ENCODE measurements at regions not wholly inside any gene's neighbourhood (a gene's known extent, or its start where the extent isn't known, plus 50 kb on each side); places are given as distances from the start of the nearest gene placed in this dataset.

DNA sequence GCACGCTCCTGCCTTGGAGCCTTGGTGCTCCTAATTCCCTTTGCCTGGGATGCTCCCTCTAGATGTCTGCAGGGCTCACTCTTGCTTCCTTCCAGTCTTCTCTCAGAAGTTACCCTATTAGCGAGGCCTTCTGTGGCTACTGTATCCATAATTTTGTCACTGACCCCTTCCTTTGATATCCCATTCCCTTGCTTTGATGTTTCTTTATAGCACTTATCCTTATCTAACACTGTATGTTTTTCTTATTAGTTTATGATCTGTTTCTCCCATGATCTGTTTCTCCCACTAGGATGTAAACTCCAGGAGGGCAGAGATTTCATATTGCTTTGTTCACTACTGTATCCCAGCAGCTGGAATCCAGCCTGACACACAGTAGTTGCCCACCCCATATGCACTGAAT lies 263.4 kb downstream of the FOXD2 start:
- TF ChIP-seq ZFX (IDR thresholded peaks at IDR 0.05): no peak
- TF ChIP-seq, protein P1, sequence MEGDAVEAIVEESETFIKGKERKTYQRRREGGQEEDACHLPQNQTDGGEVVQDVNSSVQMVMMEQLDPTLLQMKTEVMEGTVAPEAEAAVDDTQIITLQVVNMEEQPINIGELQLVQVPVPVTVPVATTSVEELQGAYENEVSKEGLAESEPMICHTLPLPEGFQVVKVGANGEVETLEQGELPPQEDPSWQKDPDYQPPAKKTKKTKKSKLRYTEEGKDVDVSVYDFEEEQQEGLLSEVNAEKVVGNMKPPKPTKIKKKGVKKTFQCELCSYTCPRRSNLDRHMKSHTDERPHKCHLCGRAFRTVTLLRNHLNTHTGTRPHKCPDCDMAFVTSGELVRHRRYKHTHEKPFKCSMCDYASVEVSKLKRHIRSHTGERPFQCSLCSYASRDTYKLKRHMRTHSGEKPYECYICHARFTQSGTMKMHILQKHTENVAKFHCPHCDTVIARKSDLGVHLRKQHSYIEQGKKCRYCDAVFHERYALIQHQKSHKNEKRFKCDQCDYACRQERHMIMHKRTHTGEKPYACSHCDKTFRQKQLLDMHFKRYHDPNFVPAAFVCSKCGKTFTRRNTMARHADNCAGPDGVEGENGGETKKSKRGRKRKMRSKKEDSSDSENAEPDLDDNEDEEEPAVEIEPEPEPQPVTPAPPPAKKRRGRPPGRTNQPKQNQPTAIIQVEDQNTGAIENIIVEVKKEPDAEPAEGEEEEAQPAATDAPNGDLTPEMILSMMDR (conservative IDR thresholded peaks at IDR 0.05): no peak

DNA sequence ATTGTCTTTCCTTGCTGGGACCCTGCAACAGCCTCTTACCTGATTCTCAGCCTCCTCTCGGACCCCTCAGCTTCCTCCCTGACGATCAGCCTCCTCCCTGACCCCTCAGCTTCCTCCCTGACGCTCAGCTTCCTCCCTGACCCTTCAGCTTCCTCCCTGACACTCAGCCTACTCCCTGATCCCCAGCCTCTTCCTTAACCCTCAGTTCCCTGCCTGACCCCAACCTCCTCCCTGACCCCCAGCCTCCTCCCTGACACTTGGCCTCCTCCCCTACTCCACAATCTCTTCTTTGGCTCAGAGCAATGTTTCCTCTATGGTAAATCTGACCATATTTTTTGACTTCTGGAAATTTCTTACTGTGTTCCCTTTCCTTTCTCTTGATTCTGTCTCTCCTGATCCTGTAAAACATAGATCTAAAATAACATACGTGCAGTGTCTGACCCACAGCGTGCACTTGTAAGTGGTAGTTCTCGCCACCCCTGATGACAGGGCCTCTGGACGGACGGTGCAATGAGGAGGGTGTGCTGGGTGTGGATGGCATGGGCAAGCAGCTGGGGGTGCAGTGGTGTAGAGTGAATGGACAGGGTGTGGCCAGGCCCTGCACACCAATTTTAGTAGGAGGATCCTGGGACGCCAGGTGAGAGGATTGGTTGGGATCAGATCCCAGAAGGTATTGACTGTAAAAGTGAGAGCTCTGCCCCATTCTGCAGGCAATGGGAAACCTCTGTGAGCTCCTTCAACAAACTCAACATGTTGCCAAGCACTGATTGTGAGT lies 264.1 kb downstream of the FOXD2 start:
- no peak overlapping the region for H3K27ac ChIP-seq
- TF ChIP-seq, protein P1 (conservative IDR thresholded peaks at IDR 0.05): no peak

More for the DNA sequence above, 263.4 kb downstream of the FOXD2 start:
- H3K27ac ChIP-seq: no peak overlapping the region

DNA sequence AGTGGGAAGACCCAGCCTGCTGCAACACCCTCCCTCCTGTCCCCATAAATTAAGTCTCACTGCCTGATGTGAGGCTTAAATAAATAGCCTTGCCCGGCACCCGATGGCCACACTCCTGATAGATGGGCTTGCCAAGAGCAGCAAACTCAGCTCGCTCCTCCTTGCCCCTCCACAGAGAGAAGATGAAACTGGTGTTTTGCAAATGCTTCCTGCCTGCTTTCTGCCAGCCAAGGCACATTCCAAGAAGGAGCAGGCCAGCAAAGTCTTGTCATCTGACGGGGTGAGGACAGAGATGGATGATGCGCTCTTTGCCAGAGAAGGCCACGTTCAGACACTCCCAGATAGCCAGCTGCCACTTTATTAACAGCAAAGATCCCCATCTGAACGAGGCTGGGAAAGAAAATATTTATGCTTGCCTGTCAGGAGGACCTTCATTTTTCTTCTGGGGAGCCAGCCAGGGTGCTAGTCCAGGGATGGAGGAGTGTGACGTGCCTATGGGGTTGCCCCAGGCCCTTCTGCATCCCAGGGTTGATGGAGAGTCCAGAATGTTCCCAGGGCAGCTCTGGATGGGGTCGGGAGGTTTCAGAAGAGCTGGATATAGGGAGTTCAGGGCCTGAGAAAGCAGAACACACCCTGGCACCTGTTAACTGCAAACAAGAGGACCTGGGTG lies 265.4 kb downstream of the FOXD2 start:
- no peak for TF ChIP-seq ZFX (IDR thresholded peaks at IDR 0.05)
- TF ChIP-seq, protein P1 (conservative IDR thresholded peaks at IDR 0.05): no peak
- no peak overlapping the region for H3K27ac ChIP-seq

DNA sequence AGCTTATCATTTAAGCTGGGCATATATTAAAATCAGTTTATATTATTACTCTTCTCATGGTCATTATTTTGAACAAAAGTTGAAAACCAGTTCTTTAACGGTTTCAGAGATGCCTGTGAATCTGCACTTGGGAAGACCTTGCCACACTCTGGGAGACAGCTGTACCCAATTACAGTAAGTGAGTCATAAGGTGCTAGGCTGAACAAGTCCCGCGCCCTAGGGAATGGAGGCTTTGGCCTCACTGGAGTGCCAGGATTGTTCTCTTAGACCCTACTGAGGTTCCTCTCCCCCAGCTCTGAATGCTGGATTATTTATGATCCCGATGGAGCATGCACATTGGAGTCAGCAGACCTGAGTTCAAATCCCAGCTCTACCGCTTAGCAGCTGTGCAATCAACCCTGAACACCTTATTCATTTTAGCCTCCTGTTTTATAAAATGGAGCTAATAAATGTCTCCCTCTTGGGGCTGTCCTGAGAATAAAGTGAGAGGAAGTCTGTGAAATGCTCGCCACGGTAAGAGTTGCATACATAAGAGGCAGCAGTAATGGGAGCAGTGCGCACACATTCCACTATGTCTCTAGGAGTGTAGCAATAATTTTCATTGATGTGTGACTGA lies 266.2 kb downstream of the FOXD2 start:
- no peak for TF ChIP-seq ZFX (IDR thresholded peaks at IDR 0.05)
- TF ChIP-seq, protein P1 (conservative IDR thresholded peaks at IDR 0.05): peak; percentile 48; the same call in 1 of the 2 replicates
- H3K27ac ChIP-seq: no peak overlapping the region

DNA sequence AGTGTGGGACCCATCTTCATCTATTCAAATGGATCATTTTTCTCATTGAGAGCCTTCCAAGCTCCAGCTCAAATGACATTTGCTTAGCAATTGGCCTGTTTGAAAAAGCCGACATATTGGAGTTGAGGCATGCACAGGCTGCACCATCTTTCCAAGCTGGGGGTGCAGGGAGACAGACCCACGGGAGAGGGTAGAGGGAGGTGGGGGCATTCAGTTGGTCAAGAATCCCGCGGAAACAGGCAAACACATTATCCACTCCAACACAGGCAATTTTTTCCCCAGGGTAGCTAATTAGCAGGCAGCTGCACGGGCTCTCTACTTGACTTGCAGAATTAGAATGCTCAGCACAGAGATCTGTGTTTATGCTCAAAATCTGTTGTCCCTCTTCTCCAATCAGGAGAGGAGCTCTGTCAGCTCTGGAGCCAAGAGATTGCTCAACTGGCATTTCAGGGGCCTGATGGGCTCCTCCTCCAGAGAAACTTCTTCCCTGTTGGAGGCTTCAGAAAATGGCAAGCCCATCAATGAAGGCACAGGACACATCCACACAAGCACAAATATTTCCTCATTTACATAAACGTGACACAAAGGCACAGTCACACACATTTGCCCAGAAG lies 267.8 kb downstream of the FOXD2 start:
- TF ChIP-seq, protein P1 (conservative IDR thresholded peaks at IDR 0.05): no peak
- no peak for TF ChIP-seq ZFX (IDR thresholded peaks at IDR 0.05)

DNA sequence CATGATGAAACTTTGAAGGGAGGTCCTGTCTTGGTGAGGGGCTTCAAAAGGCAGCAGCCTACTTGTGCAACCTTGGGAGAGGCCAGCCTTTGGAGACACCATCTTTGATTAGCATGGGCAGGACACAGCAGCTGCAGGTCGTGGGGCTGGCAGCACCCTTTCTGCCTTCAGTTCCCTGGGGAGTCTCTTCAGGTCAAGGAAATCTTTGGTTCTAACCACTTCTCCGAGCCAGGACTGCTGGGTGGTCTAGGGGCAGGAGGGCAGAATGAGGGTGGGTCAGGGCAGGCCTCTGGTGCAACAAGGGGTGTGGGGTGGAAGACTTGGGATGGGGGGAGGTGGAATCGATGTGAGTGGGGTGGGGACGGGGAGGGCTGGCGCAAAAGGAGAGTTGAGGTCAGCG lies 269.7 kb downstream of the FOXD2 start:
- no peak overlapping the region for H3K27ac ChIP-seq
- TF ChIP-seq, protein P1 (conservative IDR thresholded peaks at IDR 0.05): no peak
- TF ChIP-seq ZFX (IDR thresholded peaks at IDR 0.05): no peak

More for the DNA sequence above, 267.8 kb downstream of the FOXD2 start:
- no peak overlapping the region for H3K27ac ChIP-seq
